IPS DF 4.7 (cell line): ENCODE measurements at regions not wholly inside any gene's neighbourhood (a gene's known extent, or its start where the extent isn't known, plus 50 kb on each side); places are given as distances from the start of the nearest gene placed in this dataset.
A peak's percentile ranks its signal among the peaks of the same experiment; 100 is the strongest.

Experiments used
- DNase-seq: peaks from one replicate; pipeline ENCODE4 v3.0.0-alpha.2; 2013; ENCODE audit warnings: low spot score; ENCODE audit errors: extremely low read depth

DNA sequence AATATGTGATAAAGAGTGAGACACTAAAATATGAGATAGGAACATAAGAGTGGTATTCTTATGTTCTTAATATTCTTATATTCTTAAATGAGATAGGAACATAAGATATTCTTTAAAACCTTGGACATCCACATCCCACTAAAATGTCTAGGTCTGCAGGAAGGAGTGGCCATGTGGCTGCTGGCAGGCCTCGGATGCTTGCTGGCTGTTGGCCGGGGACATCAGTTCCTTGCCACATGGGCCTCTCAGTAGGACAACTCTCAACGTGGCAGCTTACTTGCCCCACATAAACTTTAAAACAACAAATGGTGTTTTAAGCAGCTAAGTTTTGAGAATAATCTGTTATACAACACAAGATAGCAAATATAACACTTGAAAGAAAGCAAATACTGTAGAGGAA lies 240.1 kb downstream of the CASP12 start:
- DNase-seq = no peak

DNA sequence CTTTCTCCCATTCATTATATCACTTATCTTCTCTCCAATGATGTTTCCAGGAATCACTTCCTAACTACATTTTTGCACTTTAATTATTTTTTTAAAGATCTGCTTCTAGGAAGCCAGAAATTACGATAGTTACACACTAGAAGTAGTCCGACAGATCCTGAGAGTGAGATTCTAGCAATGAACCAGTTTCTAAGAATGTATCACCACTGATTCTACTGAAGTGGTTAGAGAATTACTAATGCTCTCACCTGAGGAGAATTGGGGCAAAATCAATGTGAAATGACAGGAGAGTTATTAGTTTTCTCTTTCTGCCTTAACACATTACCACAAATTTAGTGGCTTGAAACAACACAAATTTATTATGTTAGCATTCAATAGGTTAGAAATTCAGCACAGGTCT lies 241.2 kb downstream of the CASP12 start:
- DNase-seq = no peak

DNA sequence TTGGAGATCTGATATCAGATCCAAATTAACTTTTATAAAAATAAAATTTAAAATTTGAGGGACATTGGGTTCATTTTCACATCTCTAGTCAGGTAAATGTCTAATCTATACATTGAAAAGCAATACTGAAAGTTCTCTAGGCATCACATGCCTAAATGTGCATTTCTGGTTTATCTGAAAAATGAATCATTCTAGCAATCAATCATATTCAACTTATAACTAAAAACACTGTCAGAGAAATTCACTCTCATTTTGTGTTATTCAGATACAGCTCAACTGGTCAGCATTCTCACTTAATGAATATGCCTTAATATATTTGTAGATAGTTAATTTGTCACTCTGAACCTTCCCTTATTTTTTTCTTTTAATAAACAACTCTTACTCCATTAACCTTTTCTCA lies 243.2 kb downstream of the CASP12 start:
- DNase-seq = no peak

DNA sequence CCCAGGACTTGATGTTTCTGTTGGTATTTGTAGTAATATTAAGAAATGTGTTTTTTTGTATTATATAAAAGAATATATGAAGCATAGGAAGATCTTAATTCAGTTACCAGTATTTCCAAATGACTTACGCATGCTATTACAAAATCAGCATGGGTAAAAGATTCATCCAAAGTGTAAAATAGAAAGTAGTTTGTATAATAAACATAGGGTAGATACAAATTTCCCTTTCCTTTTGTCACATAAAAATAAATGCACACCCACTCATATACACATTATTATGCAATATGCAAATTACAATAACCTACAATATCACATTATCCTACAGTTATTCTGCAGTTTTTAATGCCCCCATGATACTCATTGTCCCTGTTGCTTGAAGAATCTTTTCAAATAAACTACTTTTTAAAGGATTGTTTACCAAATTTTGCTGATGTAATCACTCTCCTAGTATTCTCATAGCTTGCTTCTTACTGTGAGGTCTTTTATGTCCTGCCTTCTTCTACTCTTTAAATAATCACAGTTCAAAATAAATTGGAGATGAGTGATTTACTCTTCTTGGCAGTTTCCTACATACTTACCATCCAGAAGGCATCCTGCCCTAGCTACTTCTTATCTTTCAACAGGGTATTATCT lies 244.0 kb downstream of the CASP12 start:
- DNase-seq = no peak

DNA sequence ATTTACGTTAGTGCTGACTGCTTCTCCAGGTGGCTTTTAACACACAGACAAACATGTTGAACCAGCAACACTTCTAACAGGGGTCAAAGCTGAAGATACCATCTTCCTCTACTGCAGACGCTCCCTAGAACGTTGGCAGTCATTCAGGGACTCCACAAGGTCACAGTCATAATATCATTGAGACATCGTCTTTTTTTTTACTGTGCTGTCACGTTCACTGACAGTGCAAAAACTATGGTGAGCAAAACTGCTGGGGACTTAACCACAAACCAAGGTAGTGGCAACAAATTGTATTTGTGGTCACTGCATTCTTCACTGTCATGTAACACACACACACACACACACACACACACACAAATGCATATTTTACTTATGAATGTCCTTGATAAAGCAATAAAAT lies 244.9 kb downstream of the CASP12 start:
- DNase-seq = no peak

DNA sequence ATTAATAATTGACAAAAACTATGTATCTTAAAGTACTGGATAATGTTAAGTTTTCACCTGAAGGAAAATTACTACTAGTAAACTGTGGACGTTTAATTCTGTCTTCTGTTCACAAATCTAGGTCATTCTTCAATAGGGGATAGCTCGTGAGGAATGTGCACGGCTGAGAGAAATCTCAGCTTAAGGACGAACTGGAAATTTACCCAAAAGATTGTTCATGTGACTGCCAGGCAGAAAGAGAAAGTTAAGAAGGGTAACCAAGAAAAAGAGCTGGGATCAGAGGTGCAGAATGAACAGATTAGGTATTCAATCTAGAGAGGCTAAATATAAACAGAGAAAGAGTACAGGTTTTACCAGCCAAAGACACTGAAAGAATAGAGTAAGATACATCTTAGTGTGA lies 245.3 kb downstream of the CASP12 start:
- no peak for DNase-seq

DNA sequence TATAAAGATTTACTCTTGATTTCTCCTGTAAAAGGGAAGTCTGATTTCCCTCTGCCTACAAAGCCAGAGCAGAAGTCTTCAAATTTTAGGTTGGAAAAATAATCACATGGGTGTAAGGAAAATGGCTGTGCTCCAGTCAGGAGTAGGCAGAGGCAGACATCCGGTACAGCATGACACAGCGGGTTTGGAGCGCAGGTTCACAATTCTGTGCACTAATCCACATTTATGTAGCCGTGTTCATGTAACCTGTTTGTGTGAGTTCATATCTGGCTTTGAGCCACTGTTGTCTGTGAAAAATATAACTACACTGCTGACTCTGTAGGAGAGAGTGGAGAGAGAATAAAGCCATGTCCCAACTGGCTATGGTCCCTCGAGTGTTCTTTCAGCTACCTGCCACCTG lies 248.0 kb downstream of the CASP12 start:
- DNase-seq = peak; percentile 25

GRCh38 chr11:104649002-104649401 lies 249.3 kb downstream of the CASP12 start:
- no peak for DNase-seq

GRCh38 chr11:104645261-104646222 lies 252.7 kb downstream of the CASP12 start:
- DNase-seq = no peak

DNA sequence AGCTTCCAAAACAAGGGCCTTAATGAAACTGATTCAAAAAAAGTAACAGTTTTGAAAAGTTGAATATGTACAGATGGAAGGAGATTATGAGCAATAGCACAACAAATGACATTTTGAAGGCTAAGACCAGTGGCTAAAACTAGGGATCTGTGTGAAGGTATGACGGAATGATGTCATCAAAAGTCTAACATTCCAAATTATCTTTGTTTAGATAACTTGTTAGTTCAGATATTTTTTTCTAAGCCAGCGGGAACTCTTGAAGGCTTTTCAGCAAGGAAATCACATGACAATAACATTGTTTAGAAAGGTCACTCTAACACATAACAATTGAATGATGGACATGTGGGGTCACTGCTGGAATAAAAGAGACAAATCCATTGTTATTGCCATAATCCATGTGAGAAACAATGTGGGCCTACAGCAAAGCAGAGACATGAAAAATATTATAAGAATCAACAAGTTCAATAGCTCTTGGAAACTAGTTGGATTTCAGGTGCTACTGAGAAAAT lies 260.5 kb downstream of the CASP12 start:
- DNase-seq = no peak

- DNase-seq = no peak
Observed at GRCh38 chr11:104633226-104633625, 265.0 kb downstream of the CASP12 start.

- DNase-seq = no peak
Observed at GRCh38 chr11:104630352-104630751, 267.9 kb downstream of the CASP12 start.

- no peak for DNase-seq
Observed at GRCh38 chr11:104625246-104625645, 273.0 kb downstream of the CASP12 start.

DNA sequence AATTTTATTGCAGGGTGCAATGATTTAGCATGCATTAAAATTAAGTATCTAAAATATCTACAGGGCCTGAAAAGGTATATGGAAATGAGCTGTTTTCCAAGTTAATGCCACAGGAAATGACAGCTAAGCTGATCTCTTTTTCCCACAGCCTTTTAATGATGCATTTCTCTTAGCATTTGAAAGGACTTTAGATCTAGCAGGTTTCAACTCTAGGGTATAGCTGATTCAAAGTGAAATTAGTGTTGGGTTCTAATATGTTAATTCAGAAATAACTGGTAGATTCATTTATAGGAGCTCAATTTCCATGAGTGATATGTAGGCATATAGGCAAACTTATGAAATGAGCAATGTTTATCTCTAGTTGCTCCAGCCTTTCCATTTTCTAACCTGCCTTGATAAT lies 274.2 kb downstream of the CASP12 start:
- DNase-seq = no peak

DNA sequence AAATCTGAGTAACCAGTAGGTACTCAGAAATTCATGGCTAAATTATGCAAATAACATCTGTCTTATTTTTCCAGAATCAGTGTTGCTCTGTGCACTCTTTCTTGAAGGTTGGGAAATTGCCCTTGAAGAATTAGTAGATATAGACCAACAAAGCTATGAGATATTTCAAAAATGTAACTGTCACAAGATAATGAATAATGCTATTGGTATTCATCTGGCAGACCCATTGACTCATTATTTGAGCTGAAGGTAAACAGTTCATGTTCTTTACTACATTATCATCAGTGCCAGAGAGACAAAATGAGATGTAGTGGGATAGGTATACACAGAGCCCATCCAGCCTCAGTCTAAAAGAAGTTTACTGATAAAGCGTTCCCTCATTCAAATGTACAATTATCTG lies 274.7 kb downstream of the CASP12 start:
- no peak for DNase-seq

DNA sequence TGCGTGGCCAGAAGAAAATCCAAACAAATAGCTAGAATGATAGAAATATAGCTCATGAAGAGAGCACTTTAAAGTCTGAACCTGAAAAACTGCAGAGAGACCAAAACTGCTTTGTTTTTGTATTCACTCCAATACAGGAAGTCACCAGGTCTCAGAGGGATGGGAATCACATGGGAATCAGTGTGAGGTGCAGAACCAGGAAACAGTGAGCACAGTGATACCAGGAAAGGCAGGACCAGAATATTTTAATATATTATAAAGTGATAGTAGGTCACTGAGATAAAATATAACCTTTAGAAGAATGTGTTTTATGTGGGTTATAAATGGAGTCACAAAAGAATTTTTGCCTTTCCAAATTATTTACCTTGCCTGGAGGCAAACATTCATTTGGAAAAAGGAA lies 277.3 kb downstream of the CASP12 start:
- no peak for DNase-seq

DNA sequence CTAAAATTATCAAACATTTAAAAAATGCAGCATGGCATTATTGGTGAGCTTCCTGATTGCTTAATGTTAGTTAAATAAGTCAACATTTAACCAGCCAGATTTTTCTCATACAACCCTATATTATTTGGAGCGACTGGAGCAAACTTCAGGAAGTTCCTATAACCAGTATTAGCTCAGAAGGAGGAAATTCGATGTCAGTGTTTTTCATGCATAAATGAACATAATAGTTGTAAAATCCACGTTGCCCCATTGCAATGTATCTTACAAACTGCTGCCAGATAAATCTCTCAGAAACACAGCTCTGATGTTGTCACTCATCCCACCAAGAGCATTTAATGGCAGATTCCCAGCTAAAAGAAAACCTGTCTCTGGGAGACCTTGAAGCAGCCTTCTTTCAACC lies 278.5 kb downstream of the CASP12 start:
- DNase-seq = no peak

DNA sequence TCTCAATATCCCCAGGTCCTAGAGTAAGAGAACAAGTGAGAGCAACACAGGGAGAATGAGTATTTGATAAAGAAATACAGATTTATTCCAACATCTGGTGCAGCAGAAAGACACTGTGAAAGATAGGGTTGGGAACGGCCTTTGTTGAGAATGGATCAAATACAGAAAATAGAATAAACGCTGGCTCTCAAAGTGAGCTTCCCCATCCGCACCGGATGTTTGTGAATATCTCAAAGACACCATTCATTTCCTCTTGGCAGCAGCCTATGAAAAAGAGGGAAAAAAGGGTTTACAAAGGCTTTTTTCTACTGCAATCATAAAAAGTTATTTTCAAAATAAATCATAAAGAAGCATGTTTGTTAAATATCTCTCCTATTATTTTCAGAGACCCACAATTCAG lies 279.3 kb downstream of the CASP12 start:
- no peak for DNase-seq

DNA sequence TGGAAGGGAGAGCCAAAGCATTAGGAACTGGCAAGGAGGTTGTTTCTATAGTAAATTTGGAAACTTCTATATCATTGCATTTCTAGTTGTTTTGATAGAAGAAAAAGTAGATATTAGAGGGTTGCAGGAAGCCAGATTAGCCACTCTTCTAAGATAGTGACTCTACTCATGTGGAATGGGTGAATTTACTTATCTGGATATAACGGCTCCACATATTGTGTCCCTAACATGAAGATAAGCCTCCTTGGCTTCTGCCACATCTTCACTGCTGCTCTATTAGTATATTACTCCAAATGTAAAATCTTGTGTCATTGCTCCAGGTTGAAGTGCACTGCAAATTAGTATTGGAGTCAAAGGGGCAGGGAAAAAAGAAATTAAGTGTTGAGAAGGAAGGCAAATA lies 283.3 kb downstream of the CASP12 start:
- no peak for DNase-seq

GRCh38 chr11:104614117-104614680 lies 284.1 kb downstream of the CASP12 start:
- no peak for DNase-seq

DNA sequence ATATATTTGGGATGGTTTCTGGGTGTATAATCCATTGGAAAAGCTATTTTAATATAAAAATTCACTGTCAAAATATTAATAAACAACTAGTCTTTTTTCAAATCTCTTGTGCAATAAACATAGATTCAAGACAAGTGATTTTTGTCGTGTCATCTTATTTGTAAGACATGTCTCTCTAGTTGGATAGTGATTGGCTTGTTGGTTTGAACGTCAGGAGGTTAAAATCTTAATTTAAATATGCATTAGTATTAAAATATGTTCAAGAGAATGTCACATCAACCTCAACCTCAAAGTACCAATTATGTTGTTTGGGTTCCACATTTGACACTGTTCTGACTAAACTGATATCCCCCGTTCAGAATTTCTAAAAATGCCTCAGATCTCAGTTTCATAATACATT lies 287.6 kb downstream of the CASP12 start:
- DNase-seq = no peak
